ENCODE measurements at regions not wholly inside any gene's neighbourhood (a gene's known extent, or its start where the extent isn't known, plus 50 kb on each side); places are given as distances from the start of the nearest gene placed in this dataset.

GRCh38 chr9:107653263-107653821 lies 163.8 kb upstream of the KLF4 start:
- no peak for DNase-seq (ENCODE audit: low spot score)

DNA sequence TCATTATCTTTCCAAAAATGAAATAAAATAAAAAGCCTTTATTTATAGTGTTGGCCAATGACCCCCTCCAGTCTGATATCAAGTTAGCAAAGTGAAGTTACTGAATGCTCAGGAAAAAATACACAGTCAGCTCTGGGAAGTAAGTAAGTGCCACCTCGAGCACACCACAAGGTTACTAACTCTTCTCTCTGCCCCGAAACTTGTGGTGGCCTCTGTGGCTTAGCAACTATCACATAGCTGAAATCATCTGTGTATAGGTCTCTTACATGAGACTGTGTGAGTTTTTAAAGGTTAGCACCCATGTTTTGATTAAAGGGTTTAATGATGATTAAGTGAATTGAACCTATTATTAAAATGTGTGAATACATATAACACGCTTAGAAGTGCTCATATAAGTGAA lies 161.4 kb upstream of the KLF4 start:
- no peak for TF ChIP-seq CTCF (IDR thresholded peaks at IDR 0.05; ENCODE audit: extremely low read depth, missing control alignments)
- DNase-seq (ENCODE audit: low spot score), result no peak

More at GRCh38 chr9:107653263-107653821, 163.8 kb upstream of the KLF4 start:
- TF ChIP-seq CTCF (IDR thresholded peaks at IDR 0.05; ENCODE audit: extremely low read depth, missing control alignments), result no peak

DNA sequence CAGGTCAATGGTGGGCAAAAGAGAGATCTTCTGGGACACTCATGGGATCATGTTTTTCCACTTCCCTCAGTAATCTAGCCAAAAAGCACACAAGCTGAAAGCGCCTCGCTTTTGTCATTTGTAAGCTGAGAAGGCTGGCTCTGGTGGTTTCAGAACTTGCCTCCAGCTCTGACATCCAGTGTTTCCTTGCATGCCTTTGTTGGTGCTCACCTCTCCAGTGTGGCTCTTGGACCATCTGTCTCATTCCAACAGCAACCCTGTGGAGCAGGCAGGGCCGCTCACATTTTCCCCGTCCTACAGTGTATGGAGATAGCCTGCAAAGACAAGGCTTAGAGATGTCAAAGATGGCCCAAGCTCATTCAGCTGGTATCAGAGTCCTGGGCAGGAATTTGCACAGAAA lies 160.8 kb upstream of the KLF4 start:
- no peak for TF ChIP-seq CTCF (IDR thresholded peaks at IDR 0.05; ENCODE audit: extremely low read depth, missing control alignments)
- no peak for DNase-seq (ENCODE audit: low spot score)

DNA sequence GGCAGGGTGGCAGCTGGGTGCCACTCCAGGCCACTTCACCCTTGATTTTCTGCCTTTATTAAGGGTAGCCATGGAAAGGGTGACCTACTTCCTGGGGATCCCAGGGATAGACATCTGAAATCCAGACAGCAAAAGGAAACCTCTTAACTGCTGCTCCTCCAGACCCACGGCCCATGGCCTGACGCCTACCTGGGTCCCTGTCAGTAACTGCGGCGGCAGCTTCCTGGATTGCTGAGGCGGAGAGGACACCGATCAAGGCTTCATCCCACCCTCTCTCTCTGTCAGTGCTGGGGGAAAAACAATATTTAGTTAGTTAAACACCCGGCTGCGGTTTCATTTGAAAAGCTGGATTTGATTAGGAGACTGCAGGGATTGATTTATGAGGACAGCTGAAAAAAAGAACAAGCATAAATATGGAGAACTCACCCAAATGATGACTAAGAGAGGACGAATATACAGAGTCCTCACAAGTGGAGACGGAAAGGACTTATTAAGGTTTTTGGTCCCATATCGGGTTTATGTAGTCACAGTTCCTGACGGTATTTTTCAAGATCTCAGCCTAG lies 158.7 kb upstream of the KLF4 start:
- no peak for TF ChIP-seq CTCF (IDR thresholded peaks at IDR 0.05; ENCODE audit: extremely low read depth, missing control alignments)
- no peak for DNase-seq (ENCODE audit: low spot score)

DNA sequence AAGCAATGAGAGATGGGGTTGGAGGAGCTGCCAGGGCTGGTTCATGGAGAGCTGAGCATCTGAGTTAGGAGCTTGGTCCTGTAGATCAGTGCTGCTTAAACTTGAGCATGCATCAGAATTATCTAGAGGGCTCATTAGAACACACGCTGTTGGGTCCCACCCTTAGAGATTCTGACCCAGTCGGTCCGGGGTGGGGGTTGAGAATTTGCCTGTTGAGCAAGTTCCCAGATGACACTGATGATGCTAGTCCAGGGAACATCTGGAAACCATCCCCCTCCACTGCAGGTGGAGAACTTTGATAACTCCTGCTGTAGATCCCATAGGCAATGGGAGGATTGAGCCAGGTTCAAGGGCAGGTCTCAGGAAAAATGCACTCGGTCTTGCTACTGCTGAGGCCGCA lies 158.0 kb upstream of the KLF4 start:
- no peak for DNase-seq (ENCODE audit: low spot score)
- TF ChIP-seq CTCF (IDR thresholded peaks at IDR 0.05; ENCODE audit: extremely low read depth, missing control alignments), result no peak

GRCh38 chr9:107647141-107647540 lies 157.6 kb upstream of the KLF4 start:
- DNase-seq (ENCODE audit: low spot score), result no peak
- TF ChIP-seq CTCF (IDR thresholded peaks at IDR 0.05; ENCODE audit: extremely low read depth, missing control alignments), result no peak

DNA sequence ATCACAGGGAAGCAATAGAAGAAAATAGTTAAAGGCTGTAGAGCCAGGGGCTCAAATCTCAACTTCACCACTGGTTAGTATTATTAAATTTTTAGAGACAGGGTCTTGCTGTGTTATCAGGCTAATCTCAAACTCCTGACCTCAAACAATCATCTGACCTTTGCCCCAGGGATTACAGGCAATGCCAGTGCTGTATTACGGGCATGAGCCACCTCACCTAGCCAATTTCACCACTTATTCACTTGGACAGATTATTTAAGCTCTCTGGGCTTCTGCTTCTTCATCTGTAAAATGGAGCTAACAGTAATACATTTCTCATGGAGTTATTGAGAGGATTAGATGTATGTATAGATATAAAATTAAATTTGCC lies 155.9 kb upstream of the KLF4 start:
- TF ChIP-seq CTCF (IDR thresholded peaks at IDR 0.05; ENCODE audit: extremely low read depth, missing control alignments), result no peak
- no peak for DNase-seq (ENCODE audit: low spot score)
